ENCODE measurements at regions not wholly inside any gene's neighbourhood (a gene's known extent, or its start where the extent isn't known, plus 50 kb on each side); places are given as distances from the start of the nearest gene placed in this dataset.
"Not testable (repeated sequence)": the region's sequence is repeated elsewhere in the genome, so short reads cannot be mapped to it uniquely, and the experiment has no call there.

- no peak for TF ChIP-seq CTCF (IDR thresholded peaks at IDR 0.05; ENCODE audit: control extremely low read depth in 1 of 3, insufficient read depth in 1 of 3, low read depth in 1 of 3, low read length in 3 of 3)
Measured at GRCh38 chr13:44667943-44668342, 91.8 kb upstream of the TSC22D1 start (continued).

- H4K20me1 ChIP-seq (replicated peaks in 1 of 2; ENCODE audit: control insufficient read depth in 1 of 2, insufficient read depth in 2 of 2, low read length in 2 of 2); H2AFZ ChIP-seq (ENCODE audit: low read length); H3K14ac ChIP-seq (ENCODE audit: insufficient read length); H4K8ac ChIP-seq (ENCODE audit: extremely low read depth, insufficient read depth, low read length); DNase-seq (ENCODE audit: low read depth in 1 of 2, low spot score in 2 of 2); H3K27ac ChIP-seq (ENCODE audit: low read depth, low read length); H3K56ac ChIP-seq (replicated peaks; ENCODE audit: insufficient read length, low read depth, low read length); H3K4me3 ChIP-seq (ENCODE audit: extremely low read depth in 1 of 4, insufficient read depth in 2 of 4, low read depth in 3 of 4, low read length in 4 of 4); H2BK5ac ChIP-seq (ENCODE audit: low read depth, low read length); H3K9ac ChIP-seq (replicated peaks in 1 of 4; ENCODE audit: extremely low read depth in 1 of 4, low read depth in 3 of 4, low read length in 3 of 4); H3K23ac ChIP-seq (ENCODE audit: insufficient read length); H3K23me2 ChIP-seq (ENCODE audit: low read depth, low read length); H3K4me2 ChIP-seq (ENCODE audit: insufficient read depth in 1 of 2, low read depth in 2 of 2, low read length in 2 of 2); H2BK15ac ChIP-seq (ENCODE audit: low read length); H2BK12ac ChIP-seq (ENCODE audit: low read depth, low read length); FAIRE-seq; H3K79me2 ChIP-seq (ENCODE audit: control insufficient read depth in 1 of 2, insufficient read depth in 2 of 2, low read length in 2 of 2); H2BK120ac ChIP-seq (replicated peaks; ENCODE audit: low read depth, low read length); H3K4ac ChIP-seq (replicated peaks; ENCODE audit: insufficient read length, low read depth, low read length); H3K79me1 ChIP-seq (ENCODE audit: low read depth, low read length); H3K18ac ChIP-seq (ENCODE audit: extremely low read depth, low read length); H4K5ac ChIP-seq (ENCODE audit: insufficient read length, low read depth, low read length); H3K27me3 ChIP-seq (replicated peaks in 1 of 4; ENCODE audit: control insufficient read depth in 3 of 4, extremely low read depth in 1 of 4, insufficient read depth in 3 of 4, low read length in 3 of 4); H2BK20ac ChIP-seq (ENCODE audit: low read length); H4K91ac ChIP-seq (replicated peaks; ENCODE audit: insufficient read length, low read length); H3K36me3 ChIP-seq (ENCODE audit: control insufficient read depth in 2 of 4, insufficient read depth in 4 of 4, low read length in 3 of 4); H3K9me3 ChIP-seq (ENCODE audit: insufficient read depth in 2 of 2, low read depth in 1 of 2, low read length in 1 of 2); H2AK5ac ChIP-seq (ENCODE audit: low read depth, low read length): not testable (repeated sequence)
- H3K4me1 ChIP-seq (replicated peaks in 1 of 4; ENCODE audit: control insufficient read depth in 3 of 4, insufficient read depth in 4 of 4, low read length in 3 of 4) = peaks cover 0 to 12% (median 1%) of the 10 kb centered on the region in 4 experiments; a peak in 3 of 7 replicates
- 83% methylated on average over 3 of the region's 3 CpGs; no CpG with 5 or more reads in 1 of the 2 experiments for WGBS, 2 experiments (ENCODE audit: extremely low coverage in 1 of 2, insufficient coverage in 1 of 2, insufficient read length in 1 of 2, insufficient replicate concordance in 2 of 2, low coverage in 1 of 2, low lambda C conversion rate in 2 of 2, missing lambda C conversion rate in 1 of 2)
- POLR2A ChIA-PET (ENCODE audit: partially characterized antibody) = interaction anchor here (1.2 kb wide), 1 partner anchor 14 kb away, joined by 5 read pairs; no protein-coding TSS in a partner anchor
- CTCF ChIA-PET (ENCODE audit: partially characterized antibody) = interaction anchor here (0.5 to 1.1 kb wide), 3 partner anchors 13 to 429 kb away, joined by 3 read pairs; no protein-coding TSS in a partner anchor
Measured at GRCh38 chr13:44666538-44666937, 90.4 kb upstream of the TSC22D1 start.
